Astrocyte of the spinal cord (primary cell): ENCODE measurements at regions not wholly inside any gene's neighbourhood (a gene's known extent, or its start where the extent isn't known, plus 50 kb on each side); places are given as distances from the start of the nearest gene placed in this dataset.

Experiments
- DNase-seq: peaks from one replicate; pipeline ENCODE4 v3.0.0; 2011; ENCODE audit warnings: low read depth, low spot score
- H3K4me3 ChIP-seq: 2 replicates; pipeline ENCODE4 v1.5.1; 2011; ENCODE audit warnings: low read depth, mild to moderate bottlenecking, low read length, moderate library complexity
- in situ Hi-C: cut with HindIII; loops from 2 replicates; pipeline ENCODE4 v1.10.0; 2017; ENCODE audit warnings: low sequenced_read_pairs
- TF ChIP-seq, protein P1 (sequence below): IDR thresholded peaks from 2 replicates; pipeline ENCODE4 v1.5.1; 2012; ENCODE audit warnings: low read depth, mild to moderate bottlenecking, low read length, inconsistent platforms

DNA sequence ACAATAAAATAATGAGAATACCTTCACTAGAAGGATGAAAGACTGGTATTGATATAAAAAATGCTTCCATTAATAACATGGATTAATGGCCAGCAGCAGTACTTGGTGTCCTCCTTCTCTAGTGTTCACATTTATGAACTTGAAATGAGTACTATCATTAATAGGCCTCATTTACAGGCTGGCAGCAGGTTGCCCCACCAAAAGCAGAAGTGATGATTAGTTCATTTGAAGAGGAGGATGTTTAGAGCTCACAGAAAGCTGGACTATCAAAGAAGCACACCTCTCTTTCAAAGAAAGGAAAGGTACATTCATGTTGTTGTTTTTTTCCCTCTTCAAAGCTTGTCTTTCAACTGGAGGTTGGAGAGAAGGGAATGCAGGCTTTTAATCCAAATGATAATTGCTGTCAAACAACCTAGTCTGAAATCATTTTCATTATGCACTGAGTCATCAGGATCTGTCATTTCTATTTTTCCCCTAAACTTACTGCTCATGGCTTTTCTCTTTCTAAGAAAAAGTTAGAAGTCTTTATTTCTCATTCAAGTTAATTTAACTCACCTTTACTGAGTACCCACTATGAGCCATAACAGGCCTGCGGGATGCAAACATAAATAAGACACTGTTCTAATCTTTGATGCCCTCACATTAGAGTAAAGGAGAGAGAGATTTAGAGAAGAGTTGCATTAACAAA, 157.9 kb upstream of the GRIP1 start:
- DNase-seq, result no peak
- in situ Hi-C loops, result no loop called here
- H3K4me3 ChIP-seq, result no peak overlapping the region
- TF ChIP-seq, protein P1, sequence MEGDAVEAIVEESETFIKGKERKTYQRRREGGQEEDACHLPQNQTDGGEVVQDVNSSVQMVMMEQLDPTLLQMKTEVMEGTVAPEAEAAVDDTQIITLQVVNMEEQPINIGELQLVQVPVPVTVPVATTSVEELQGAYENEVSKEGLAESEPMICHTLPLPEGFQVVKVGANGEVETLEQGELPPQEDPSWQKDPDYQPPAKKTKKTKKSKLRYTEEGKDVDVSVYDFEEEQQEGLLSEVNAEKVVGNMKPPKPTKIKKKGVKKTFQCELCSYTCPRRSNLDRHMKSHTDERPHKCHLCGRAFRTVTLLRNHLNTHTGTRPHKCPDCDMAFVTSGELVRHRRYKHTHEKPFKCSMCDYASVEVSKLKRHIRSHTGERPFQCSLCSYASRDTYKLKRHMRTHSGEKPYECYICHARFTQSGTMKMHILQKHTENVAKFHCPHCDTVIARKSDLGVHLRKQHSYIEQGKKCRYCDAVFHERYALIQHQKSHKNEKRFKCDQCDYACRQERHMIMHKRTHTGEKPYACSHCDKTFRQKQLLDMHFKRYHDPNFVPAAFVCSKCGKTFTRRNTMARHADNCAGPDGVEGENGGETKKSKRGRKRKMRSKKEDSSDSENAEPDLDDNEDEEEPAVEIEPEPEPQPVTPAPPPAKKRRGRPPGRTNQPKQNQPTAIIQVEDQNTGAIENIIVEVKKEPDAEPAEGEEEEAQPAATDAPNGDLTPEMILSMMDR, result no peak

DNA sequence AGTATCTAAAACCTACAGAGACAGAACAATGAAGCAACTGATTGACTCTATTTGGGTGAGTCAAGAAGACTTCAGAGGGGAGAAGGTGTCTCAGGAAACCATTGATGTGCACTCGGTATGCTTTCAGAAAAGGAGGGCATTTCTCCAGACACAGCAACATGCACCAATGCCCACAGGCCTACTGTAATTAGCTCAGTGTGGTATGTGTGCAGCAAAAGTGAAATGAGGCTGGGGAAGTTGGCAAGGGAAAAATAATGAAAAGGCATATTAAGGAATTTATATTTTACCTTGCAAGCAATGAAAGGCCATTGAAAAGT, 158.4 kb upstream of the GRIP1 start:
- TF ChIP-seq, protein P1, result no peak
- in situ Hi-C loops, result no loop called here
- no peak overlapping the region for H3K4me3 ChIP-seq
- no peak for DNase-seq

DNA sequence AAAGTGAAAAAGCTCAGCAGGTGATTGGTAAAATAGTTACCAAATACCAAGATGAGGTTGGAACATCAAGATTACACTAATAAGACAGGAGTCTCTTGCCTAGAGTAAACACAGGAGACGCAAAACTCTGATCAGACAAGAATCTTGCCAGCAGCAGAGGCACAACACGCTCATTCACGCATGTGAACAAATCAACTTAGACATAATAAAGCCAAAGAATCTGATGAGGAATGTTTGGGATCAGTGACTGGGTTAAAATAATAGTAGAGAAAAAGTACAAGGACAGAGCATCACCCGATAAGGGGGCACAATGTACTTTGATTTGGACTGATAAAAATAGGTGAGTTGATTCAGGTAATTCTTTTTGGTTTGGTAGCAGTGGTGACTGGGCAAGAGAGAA, 159.5 kb upstream of the GRIP1 start:
- DNase-seq, result no peak
- H3K4me3 ChIP-seq, result no peak overlapping the region
- in situ Hi-C loops, result no loop called here
- TF ChIP-seq, protein P1, result no peak

DNA sequence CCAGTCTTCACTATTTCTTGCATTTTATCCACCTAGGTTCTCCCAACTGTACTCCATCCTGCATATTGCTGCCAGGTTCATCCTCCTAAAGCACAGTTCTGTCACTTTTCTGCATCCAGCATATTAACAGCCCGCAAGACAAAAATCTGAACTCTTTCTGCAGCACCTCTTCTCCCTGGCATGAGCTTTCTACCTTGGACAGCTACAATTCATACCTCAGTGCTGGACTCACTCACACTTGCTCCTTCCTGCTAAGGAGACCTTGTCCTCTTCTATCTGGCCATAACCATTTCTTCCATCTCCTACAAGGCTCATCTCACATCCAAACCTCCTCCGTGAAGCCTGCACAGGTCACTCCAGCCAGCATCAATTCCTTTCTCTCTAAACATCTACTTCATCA, 170.1 kb upstream of the GRIP1 start:
- no peak for DNase-seq
- in situ Hi-C loops, result no loop called here
- TF ChIP-seq, protein P1, result no peak
- H3K4me3 ChIP-seq, result no peak overlapping the region

DNA sequence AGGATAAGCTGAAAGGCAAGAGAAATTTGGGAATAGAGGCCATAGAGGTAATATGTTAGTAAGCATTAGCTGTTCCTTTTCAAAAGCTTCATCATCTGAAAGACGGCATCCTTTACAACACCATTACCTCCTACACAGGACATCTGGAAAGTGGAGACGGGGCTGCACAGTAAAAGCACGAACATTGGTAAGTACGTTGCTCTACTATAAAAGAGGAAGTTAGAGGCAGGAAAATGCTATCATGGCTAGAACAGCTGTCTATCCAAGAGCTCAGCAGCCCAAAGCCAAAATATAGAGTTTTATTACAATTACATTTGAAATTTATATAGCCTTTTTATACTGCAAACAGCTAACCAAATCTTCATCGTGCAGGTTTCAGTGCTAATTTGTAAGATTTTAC, 172.3 kb upstream of the GRIP1 start:
- H3K4me3 ChIP-seq, result no peak overlapping the region
- TF ChIP-seq, protein P1, result no peak
- no peak for DNase-seq
- in situ Hi-C loops, result no loop called here

DNA sequence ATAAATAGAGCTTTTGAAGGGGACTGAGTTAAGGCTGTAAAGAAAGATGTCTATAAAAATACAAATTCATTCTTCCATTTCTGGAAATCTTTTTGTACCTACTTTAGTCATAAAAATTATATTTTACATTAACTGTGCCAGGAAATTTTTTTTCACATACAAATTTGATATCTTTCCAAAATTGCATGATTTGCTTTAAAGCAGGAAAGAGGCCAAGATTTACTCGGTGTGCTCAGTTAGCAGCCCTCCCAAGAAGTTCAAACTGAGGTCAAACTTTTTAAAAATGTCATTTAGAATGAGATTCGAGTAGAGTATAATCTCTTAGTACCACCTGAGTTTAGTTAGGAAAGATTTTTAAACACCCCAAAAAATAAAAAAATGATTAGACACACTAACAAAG, 173.2 kb upstream of the GRIP1 start:
- TF ChIP-seq, protein P1, result no peak
- no peak for DNase-seq
- in situ Hi-C loops, result no loop called here
- no peak overlapping the region for H3K4me3 ChIP-seq

DNA sequence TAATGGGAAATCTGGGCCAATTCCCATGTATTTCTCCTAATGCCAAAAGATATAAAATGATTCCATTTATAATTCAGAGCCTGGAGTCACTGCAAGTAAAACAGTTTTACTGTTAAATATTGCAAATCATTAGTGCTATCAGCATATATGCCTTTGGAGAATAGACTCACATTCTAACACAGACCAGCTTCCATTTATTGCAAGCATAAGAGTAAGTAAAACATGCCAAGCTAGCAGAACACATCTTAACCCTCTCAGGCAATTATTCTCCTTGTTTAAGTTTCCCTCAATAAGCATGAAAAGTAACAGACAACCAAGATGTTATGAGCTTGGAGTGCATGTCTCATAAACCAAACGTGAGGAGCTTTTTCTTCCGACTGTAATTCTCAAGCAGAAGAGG, 173.9 kb upstream of the GRIP1 start:
- no peak overlapping the region for H3K4me3 ChIP-seq
- TF ChIP-seq, protein P1, result no peak
- in situ Hi-C loops, result no loop called here
- DNase-seq, result no peak
